ENCODE measurements at regions not wholly inside any gene's neighbourhood (a gene's known extent, or its start where the extent isn't known, plus 50 kb on each side); places are given as distances from the start of the nearest gene placed in this dataset.
A peak's percentile ranks its signal among the peaks of the same experiment; 100 is the strongest.

DNA sequence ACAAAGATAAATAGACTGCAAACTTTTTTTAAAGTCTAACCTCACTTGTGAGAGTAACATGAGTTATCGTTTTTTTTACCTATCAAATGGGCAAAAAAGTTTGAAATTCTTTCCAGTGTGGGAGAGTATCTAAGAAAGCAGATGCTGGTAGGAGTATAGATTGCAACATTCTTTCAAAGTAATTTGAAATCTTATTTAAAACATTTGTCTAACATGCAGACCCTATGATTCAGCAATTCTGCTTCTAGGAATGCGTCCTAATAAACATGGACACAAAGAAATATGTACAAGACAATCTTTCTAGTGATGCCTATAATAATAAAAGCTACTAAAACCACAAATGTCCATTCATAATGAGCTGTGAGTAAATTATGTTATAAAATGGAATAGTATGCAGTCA lies 110.4 kb upstream of the TMCC3 start:
- no peak for FAIRE-seq

GRCh38 chr12:94756789-94757188 lies 106.4 kb upstream of the TMCC3 start:
- no peak for FAIRE-seq

More for the DNA sequence above, 110.4 kb upstream of the TMCC3 start:
- DNase-seq (ENCODE audit: insufficient read length, low spot score): no peak

DNA sequence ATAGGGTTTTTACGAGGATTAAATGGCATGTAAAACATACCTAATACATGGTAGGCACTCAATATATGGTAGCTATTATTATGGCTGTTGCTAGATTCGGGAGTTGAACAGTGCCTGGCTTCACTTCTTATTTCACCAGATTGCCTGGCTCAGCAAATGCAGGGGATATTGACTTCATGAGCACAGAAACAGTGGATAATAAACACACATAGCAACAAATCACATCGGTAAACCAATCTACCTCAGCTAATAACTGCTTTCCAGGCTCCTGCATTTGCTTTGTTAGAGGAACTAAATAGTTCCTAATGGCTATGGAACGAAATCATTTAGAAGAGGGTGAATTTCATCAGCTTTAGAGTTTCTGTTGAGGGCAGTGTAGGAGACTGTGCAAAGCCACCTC lies 105.2 kb upstream of the TMCC3 start:
- DNase-seq (ENCODE audit: insufficient read length, low spot score): no peak
- FAIRE-seq: no peak

More at GRCh38 chr12:94756789-94757188, 106.4 kb upstream of the TMCC3 start:
- no peak for DNase-seq (ENCODE audit: insufficient read length, low spot score)

GRCh38 chr12:94754653-94755052 lies 104.3 kb upstream of the TMCC3 start:
- DNase-seq (ENCODE audit: insufficient read length, low spot score) (no peak), FAIRE-seq (no peak)

DNA sequence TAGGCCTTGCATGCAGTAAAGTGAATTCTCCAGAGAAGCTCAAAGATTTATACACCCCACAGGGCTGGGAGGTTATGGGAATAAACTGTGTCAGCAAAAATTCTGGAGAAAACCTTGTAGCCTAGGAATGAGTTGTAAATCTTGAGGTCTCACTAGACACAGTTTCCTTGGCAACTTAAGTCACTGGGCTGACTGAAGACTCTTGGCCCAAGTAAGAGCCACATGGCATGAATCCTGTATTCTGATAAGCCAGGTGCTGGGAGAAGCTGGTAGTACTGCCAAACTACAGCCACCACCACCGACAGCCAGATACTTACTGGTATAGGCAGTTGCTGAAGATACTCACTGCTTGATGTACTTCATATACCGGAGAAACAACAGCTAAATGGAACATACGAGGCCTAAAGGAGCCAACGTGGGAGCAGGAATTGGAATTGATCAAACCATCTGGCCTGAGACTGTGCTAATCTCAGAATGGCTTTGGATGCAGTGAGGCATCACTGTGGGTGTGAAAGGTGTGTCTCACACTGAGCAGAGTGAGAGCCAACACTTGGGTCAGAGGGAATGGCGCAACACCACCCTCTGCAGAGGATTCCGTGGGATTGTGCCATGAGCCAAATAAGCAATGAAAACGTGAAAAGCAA lies 102.8 kb upstream of the TMCC3 start:
- FAIRE-seq (no peak), DNase-seq (ENCODE audit: insufficient read length, low spot score) (no peak)

GRCh38 chr12:94750864-94751263 lies 100.5 kb upstream of the TMCC3 start:
- no peak for FAIRE-seq
- DNase-seq (ENCODE audit: insufficient read length, low spot score): no peak

- FAIRE-seq: no peak
- DNase-seq (ENCODE audit: insufficient read length, low spot score): no peak
Measured at GRCh38 chr12:94749890-94750289, 99.5 kb upstream of the TMCC3 start.

- DNase-seq (ENCODE audit: insufficient read length, low spot score) (no peak), FAIRE-seq (no peak)
Measured at GRCh38 chr12:94749455-94749854, 99.1 kb upstream of the TMCC3 start.

DNA sequence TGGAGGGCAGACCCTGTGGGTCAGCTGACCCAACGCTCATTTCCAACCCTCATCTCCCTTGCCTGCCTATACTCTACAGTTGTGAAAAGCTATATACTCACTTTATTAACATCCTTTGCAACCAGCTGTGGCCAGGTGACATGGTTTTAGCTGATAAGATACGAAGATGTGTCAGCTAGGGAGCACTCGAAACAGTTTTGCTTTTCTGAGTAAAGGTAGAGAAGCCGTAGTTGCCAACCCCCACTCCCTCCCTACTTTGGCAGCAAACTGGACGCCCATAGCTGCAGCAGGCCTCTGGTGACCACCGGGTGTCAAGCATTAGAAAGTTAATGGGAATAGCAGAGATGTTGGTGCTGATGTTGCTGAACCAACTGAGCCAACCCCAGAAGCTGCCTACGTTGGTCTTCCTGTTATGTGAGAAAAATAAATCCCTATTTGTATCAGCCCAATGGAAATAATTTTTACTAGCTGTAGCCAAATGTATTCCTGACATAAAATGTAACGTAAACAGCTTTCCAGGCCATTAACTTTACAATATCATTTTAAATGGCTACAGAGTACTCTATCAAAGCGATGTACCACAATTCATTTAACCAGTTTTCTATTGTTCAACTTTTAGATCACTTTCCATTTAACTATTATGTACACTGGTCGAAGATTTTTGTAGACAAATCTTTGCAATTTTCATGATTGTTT lies 98.5 kb upstream of the TMCC3 start:
- FAIRE-seq (no peak), DNase-seq (ENCODE audit: insufficient read length, low spot score) (no peak)

- DNase-seq (ENCODE audit: insufficient read length, low spot score) (no peak), FAIRE-seq (no peak)
Measured at GRCh38 chr12:94745562-94745961, 95.2 kb upstream of the TMCC3 start.

GRCh38 chr12:94743174-94743573 lies 92.8 kb upstream of the TMCC3 start:
- FAIRE-seq (no peak), DNase-seq (ENCODE audit: insufficient read length, low spot score) (no peak)

- DNase-seq (ENCODE audit: insufficient read length, low spot score) (no peak), FAIRE-seq (no peak)
Measured at GRCh38 chr12:94740601-94741362, 90.4 kb upstream of the TMCC3 start.

GRCh38 chr12:94736820-94737219 lies 86.5 kb upstream of the TMCC3 start:
- DNase-seq (ENCODE audit: insufficient read length, low spot score): no peak
- no peak for FAIRE-seq

DNA sequence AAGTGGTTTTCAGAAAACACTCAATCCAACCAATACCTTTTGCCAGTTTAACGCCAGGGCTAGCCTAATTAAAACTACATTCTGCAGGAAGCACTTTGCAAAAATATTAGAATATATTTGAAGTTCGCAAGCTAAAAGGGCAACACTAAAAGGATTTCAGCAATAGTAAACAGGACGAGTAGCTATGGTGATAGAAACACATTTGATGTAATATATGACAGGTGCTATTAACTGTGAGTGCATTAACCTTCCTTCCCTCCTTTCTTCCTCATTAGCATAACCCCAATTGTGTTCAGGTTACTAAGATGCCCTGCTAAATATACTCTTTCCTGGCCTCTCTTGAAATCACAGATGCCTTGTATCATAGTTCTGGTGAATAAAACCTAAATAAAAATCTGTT lies 85.6 kb upstream of the TMCC3 start:
- FAIRE-seq: no peak
- no peak for DNase-seq (ENCODE audit: insufficient read length, low spot score)

- no peak for DNase-seq (ENCODE audit: insufficient read length, low spot score)
- no peak for FAIRE-seq
Measured at GRCh38 chr12:94733727-94734126, 83.4 kb upstream of the TMCC3 start.

DNA sequence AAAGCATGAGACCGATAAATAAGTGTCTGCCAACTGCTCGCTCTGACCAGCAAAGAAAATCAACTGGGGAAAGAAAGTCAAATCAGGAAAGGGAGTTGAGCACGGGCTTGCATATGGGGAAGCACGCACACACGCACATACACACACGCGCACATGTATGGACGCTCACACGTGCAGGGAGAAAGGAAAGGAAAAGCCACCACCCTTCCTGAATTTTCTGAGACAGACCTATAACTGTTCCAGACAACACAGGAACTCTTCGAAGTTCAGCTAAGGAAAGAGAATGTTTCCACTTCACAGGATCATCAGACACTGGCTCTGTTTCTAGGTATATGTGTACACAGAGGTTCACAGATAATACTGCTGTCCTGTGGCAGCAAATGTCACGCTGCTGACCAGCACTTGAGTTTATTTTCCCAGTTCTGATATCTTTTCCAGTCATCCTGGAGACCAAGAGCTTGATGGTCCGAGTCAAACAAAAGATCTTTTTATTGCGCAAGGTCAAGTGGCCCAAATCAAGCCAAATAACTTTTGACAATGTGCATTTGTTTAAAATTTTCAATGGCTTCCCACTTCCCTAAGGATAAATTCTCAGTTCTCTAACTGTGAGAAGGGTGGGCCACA lies 82.1 kb upstream of the TMCC3 start:
- DNase-seq (ENCODE audit: insufficient read length, low spot score): no peak
- no peak for FAIRE-seq

DNA sequence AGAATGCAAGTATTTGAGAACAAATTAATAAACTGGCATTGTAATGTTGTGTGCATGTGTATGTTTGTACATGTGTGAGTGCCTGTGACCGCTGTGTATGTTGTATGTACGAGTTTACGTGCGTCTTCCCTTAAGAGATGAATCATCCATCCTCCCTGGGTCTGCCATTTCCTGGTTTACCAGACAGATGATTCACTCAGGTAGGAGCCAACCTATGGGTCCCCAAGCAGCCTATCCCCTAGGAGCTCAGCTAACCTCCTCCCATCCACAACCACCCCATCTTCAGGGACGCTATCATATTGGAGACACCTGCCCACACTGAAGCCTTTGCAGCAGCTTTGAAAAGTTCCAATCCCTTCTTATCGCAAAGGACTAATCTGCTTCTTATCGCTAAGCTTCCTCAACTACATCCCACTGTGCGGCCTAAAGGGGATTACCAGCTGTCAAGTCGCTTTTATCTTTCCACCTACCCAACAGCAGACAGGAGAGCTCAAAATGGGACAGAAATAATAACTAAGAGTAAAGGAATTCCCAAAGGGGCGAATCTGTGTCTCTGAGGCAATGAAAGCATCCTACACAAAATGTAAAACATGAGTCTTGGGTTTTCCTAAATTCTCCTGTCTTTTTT lies 81.5 kb upstream of the TMCC3 start:
- no peak for DNase-seq (ENCODE audit: insufficient read length, low spot score)
- no peak for FAIRE-seq

DNA sequence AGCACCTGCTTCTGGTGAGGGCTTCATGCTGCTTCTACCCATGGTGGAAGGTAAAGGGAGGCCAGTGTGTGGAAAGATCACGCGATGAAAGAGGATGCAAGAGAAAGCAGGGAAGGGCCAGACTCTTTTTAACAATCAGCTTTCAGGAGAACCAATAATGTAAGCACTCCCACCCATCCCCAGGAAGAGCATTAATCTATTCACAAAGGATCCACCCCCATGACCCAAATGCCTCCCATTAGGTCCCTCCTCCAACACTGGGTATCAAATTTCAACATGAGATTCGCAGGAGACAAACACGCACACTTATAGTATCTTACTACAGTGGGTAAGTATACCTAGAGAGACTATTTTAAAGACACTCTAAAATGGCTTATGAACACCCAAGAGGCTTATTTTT lies 80.5 kb upstream of the TMCC3 start:
- no peak for FAIRE-seq
- no peak for DNase-seq (ENCODE audit: insufficient read length, low spot score)

DNA sequence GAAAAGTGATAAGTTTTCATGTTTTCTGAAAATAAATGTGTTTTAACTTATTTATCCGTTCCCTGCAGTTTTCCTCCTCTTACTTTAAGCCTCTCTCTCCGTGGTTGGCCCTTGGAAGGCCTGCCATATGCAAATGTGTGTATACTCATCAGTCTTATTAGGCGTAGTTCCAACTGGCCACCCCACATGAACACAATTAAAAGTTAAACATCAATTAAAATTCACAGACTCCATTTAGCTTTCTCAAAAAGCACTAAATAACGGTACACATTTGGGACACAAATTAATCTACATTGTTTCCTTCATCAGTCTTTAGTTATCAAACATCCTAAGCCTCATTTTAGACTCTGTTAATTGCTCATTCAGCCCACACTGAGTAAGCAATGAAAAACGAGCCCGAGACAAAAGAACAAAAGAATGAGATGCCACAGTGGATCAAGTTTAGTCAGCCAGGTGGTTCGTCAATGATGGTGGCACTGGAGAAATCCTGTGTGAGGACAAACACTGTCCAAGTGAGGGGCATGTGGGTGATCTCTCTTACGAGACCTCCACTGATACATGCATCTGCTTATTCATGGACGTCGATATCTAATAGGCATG lies 76.0 kb upstream of the TMCC3 start:
- FAIRE-seq (no peak), DNase-seq (ENCODE audit: insufficient read length, low spot score) (no peak)

DNA sequence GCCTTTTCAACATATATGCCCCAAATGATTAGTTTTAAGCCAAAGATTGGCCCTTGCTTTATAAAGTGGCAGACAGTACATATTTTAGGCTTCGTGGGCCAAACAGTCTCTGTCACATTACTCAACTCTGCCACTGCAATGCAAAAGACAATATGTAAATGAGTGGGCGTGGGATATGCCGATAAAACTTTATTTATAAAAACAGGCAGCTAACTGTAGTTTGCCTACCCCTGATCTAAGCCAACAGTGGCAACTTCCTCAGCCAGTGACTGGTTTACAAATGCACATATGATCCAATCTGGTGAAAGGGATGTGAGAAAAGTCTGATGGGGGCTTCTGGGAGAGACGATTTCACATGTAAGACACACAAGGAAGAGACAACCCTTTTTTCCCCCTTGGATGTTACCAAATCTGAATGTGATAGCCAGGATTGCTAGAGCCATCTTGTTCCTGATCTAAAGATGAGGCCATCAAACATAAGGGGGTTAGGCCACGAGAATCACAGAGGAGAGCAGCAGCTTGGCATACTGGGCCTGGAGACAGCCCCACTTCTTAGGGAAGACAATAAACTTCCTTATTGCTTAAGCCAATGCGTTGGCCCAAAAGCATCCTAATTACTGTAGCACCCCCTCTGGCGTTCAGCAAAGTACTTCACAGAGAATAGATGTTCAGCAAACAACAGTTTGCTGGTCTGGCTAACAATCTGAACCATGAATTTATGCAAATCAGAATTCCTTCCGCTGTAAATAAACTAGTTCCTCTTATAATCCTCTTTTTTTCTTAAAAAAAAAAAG lies 75.2 kb upstream of the TMCC3 start:
- no peak for FAIRE-seq

More for the DNA sequence above, 75.2 kb upstream of the TMCC3 start:
- DNase-seq (ENCODE audit: insufficient read length, low spot score): peak; percentile 12
